GM23338 (cell line): ENCODE measurements at regions not wholly inside any gene's neighbourhood (a gene's known extent, or its start where the extent isn't known, plus 50 kb on each side); places are given as distances from the start of the nearest gene placed in this dataset.
"Not testable (repeated sequence)": the region's sequence is repeated elsewhere in the genome, so short reads cannot be mapped to it uniquely, and the experiment has no call there.

ENCODE experiments used
- ATAC-seq: fragments of 200-7000 bp; cut with Tn5 transposase; 3 replicates; pipeline ENCODE4 v1.9.1; 2020
- DNase-seq: peaks from one replicate; pipeline ENCODE4 v3.0.0-alpha.2; 2015; ENCODE audit warnings: low spot score
- H2AFZ ChIP-seq: fragments of 200-600 bp; sonication (generic); 2 replicates; pipeline ENCODE4 v1.8.0; 2016; ENCODE audit warnings: antibody characterized with exemption, mild to moderate bottlenecking, moderate library complexity
- H3F3A ChIP-seq: fragments of 200-600 bp; sonication (generic); replicated peaks from 2 replicates; pipeline ENCODE4 v1.8.0; 2017; ENCODE audit warnings: antibody characterized with exemption, mixed run types, low read depth
- H3K27ac ChIP-seq: fragments of 200-600 bp; sonication (generic); 2 replicates; pipeline ENCODE4 v1.6.1; 2016; ENCODE audit warnings: low read depth
- H3K27me3 ChIP-seq: fragments of 200-600 bp; sonication (generic); 2 replicates; pipeline ENCODE4 v1.8.0; 2016; ENCODE audit warnings: mild to moderate bottlenecking, mixed run types, moderate library complexity; ENCODE audit not compliant: insufficient read depth
- H3K36me3 ChIP-seq: fragments of 200-600 bp; sonication (generic); 2 replicates; pipeline ENCODE4 v1.8.0; 2016; ENCODE audit warnings: mild to moderate bottlenecking; ENCODE audit not compliant: insufficient read depth
- H3K4me1 ChIP-seq: fragments of 200-600 bp; sonication (generic); 2 replicates; pipeline ENCODE4 v1.8.0; 2016; ENCODE audit warnings: mild to moderate bottlenecking, moderate library complexity; ENCODE audit not compliant: insufficient read depth
- H3K4me2 ChIP-seq: fragments of 200-600 bp; sonication (generic); 2 replicates; pipeline ENCODE4 v1.7.1; 2017; ENCODE audit warnings: mixed run types
- H3K4me3 ChIP-seq: fragments of 200-600 bp; sonication (generic); 2 replicates; pipeline ENCODE4 v1.6.1; 2016; ENCODE audit warnings: mixed run types
- H3K79me2 ChIP-seq: fragments of 200-600 bp; sonication (generic); replicated peaks from 2 replicates; pipeline ENCODE4 v1.8.0; 2017; ENCODE audit warnings: mild to moderate bottlenecking; ENCODE audit not compliant: insufficient read depth
- H3K9me2 ChIP-seq: fragments of 200-600 bp; sonication (generic); 2 replicates; pipeline ENCODE4 v1.8.0; 2017; ENCODE audit not compliant: insufficient read depth
- H4K20me1 ChIP-seq: fragments of 200-600 bp; sonication (generic); replicated peaks from 2 replicates; pipeline ENCODE4 v1.8.0; 2017; ENCODE audit warnings: mild to moderate bottlenecking; ENCODE audit not compliant: insufficient read depth
- H3K27ac Mint-ChIP-seq: 2 replicates; pipeline ENCODE4 v1.8.0; 2020; ENCODE audit warnings: inconsistent platforms, mild to moderate bottlenecking, moderate library complexity, mixed read lengths
- H3K27me3 Mint-ChIP-seq: 3 replicates; pipeline ENCODE4 v1.8.0; 2022; ENCODE audit warnings: low read depth, mild to moderate bottlenecking, moderate library complexity, mixed read lengths, inconsistent platforms; ENCODE audit not compliant: insufficient read depth, poor library complexity
- H3K36me3 Mint-ChIP-seq: 3 replicates; pipeline ENCODE4 v1.8.0; 2021; ENCODE audit warnings: low read depth, mild to moderate bottlenecking, inconsistent platforms, moderate library complexity, mixed read lengths
- H3K4me1 Mint-ChIP-seq: 3 replicates; pipeline ENCODE4 v1.8.0; 2020; ENCODE audit warnings: mild to moderate bottlenecking, inconsistent platforms, mixed read lengths
- H3K4me3 Mint-ChIP-seq: 3 replicates; pipeline ENCODE4 v1.8.0; 2021; ENCODE audit warnings: moderate library complexity, mild to moderate bottlenecking, inconsistent platforms, mixed read lengths
- H3K9me3 Mint-ChIP-seq: 3 replicates; pipeline ENCODE4 v1.8.0; 2020; ENCODE audit warnings: moderate library complexity, mild to moderate bottlenecking, inconsistent platforms, mixed read lengths
- CREB1 ChIP-seq: fragments of 250-450 bp; sonication (Bioruptor Pico); IDR thresholded peaks from 2 replicates; pipeline ENCODE4 v1.5.0; 2020; ENCODE audit warnings: low read depth, mild to moderate bottlenecking, moderate library complexity
- EZH2 ChIP-seq: fragments of 200-600 bp; sonication (generic); IDR thresholded peaks from one replicate; pipeline ENCODE4 v1.8.0; 2017; ENCODE audit warnings: antibody characterized with exemption, mild to moderate bottlenecking, low read depth; ENCODE audit not compliant: unreplicated experiment
- EZH2phosphoT487 ChIP-seq: fragments of 200-600 bp; sonication (generic); IDR thresholded peaks from one replicate; pipeline ENCODE4 v1.8.1; 2018; ENCODE audit warnings: antibody characterized with exemption; ENCODE audit not compliant: unreplicated experiment
- JUNB ChIP-seq: IDR thresholded peaks from one replicate; pipeline ENCODE4 v1.6.1; 2016; ENCODE audit warnings: antibody characterized with exemption; ENCODE audit not compliant: unreplicated experiment
- NANOG ChIP-seq: IDR thresholded peaks from 2 replicates; pipeline ENCODE4 v1.6.1; 2016; ENCODE audit warnings: antibody characterized with exemption, borderline replicate concordance
- ZNF114 ChIP-seq: fragments of 250-450 bp; sonication (Bioruptor Pico); IDR thresholded peaks from 2 replicates; pipeline ENCODE4 v1.5.0; 2020; ENCODE audit warnings: mild to moderate bottlenecking, moderate library complexity
- ZNF331 ChIP-seq: fragments of 250-450 bp; sonication (Bioruptor Pico); IDR thresholded peaks from 2 replicates; pipeline ENCODE4 v1.5.0; 2020; ENCODE audit warnings: low read depth, mild to moderate bottlenecking, moderate library complexity
- TF ChIP-seq, protein P1 (sequence below): IDR thresholded peaks from 2 replicates; pipeline ENCODE4 v1.6.1; 2016; ENCODE audit warnings: antibody characterized with exemption
- TF ChIP-seq, protein P2 (sequence below), 2 experiments: fragments of 200-600 bp in 1 of 2; sonication (generic) in 1 of 2; conservative IDR thresholded peaks; 2 replicates each; pipeline versions ENCODE4 v1.5.1 to v1.6.1; 2016 to 2017; ENCODE audit warnings: antibody characterized with exemption in 2 of 2, low read depth in 2 of 2, mild to moderate bottlenecking in 2 of 2, moderate library complexity in 1 of 2

DNA sequence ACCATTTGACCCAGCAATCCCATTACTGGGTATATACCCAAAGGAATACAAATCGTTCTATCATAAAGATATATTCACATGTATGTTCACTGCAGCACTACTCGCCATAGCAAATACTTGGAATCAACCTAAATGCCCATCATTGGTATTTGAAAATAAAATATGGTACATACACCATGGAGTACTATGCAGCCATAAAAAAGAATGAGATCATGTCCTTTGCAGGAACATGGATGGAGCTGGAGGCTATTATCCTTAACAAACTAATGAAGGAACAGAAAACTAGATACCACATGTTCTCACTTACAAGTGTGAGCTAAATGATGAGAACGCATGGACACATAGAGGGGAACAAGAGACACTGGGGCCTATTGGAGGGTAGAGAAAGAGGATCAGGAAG, 63.1 kb upstream of the JAK1 start:
- not testable (repeated sequence) for H3K9me3 Mint-ChIP-seq, H3K36me3 Mint-ChIP-seq

DNA sequence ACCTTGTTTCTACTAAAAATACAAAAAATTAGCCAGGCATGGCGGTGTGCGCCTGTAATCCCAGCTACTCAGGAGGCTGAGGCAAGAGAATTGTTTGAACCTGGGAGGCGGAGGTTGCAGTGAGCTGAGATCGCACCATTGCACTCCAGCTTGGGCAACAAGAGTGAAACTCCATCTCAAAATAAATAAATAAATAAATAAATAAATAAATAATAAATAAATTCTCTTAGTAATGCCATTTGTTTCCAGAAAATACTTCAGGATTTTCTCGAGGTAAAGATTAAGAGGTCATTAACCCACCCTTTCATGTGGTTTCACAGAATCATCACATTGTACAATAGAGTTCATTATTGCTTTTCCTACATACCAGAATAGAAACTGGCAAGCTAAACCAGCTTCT, 68.5 kb upstream of the JAK1 start:
- not testable (repeated sequence) for H4K20me1 ChIP-seq, H3K27ac ChIP-seq, H3K79me2 ChIP-seq, H3F3A ChIP-seq, H3K27me3 ChIP-seq, H3K4me1 Mint-ChIP-seq, H3K9me3 Mint-ChIP-seq, H3K27me3 Mint-ChIP-seq, H3K27ac Mint-ChIP-seq, H3K36me3 Mint-ChIP-seq, H3K4me1 ChIP-seq, H3K4me2 ChIP-seq, H3K4me3 Mint-ChIP-seq, H3K4me3 ChIP-seq, H2AFZ ChIP-seq, H3K36me3 ChIP-seq, H3K9me2 ChIP-seq, DNase-seq, ATAC-seq

More for the DNA sequence above, 63.1 kb upstream of the JAK1 start:
- H3K4me3 Mint-ChIP-seq, H3K27me3 Mint-ChIP-seq, H4K20me1 ChIP-seq, ATAC-seq, H2AFZ ChIP-seq, H3K27ac Mint-ChIP-seq, H3K4me3 ChIP-seq, DNase-seq, H3K27me3 ChIP-seq, H3K79me2 ChIP-seq, H3K9me2 ChIP-seq, H3F3A ChIP-seq, H3K4me2 ChIP-seq, H3K4me1 ChIP-seq, H3K36me3 ChIP-seq, H3K27ac ChIP-seq: not testable (repeated sequence)
- H3K4me1 Mint-ChIP-seq, result peaks cover 24% of the 10 kb centered on the region

DNA sequence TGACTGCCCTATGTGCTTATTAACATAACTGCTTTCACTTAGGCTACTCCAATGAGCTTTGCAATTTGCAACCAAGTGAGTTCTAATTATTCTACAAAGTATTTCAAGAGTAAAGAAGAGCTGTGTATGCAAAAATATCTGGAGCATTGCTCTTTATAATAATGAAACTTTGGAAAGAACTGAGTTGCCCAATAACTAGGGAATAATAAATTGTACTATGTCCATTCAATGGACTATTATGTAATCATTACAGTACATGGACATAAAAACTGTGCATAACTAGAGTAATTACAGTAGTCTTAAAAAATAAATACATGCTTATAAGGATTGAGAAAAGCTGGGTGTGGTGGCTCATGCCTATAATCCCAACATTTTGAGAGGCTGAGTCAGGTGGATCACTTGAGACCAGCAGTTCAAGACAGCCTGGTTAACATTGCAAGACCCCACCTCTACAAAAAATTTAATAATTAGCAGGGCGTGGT, 70.3 kb upstream of the JAK1 start:
- H3K4me3 Mint-ChIP-seq, result no peak overlapping the region
- DNase-seq (no peak), ATAC-seq (no peak)
- Histone ChIP-seq H3K9me2 (no peaks in the 10 kb centered on the region), H3K4me3 (no peak overlapping the region), H3K4me2 (no peak overlapping the region), H3K36me3 (no peaks in the 10 kb centered on the region), H3K4me1 (no peaks in the 10 kb centered on the region), H2AFZ (no peak overlapping the region), H3F3A (no peaks in the 10 kb centered on the region), H4K20me1 (0 out of 2 replicates have a peak, but pooled peaks cover 2% of the 10 kb centered on the region), H3K27ac (no peak overlapping the region), H3K27me3 (no peaks in the 10 kb centered on the region), H3K79me2 (no peaks in the 10 kb centered on the region)
- no peaks in the 10 kb centered on the region for H3K36me3 Mint-ChIP-seq
- no peak overlapping the region for H3K27ac Mint-ChIP-seq
- H3K9me3 Mint-ChIP-seq, result no peaks in the 10 kb centered on the region
- no peaks in the 10 kb centered on the region for H3K4me1 Mint-ChIP-seq
- peaks cover 7% of the 10 kb centered on the region for H3K27me3 Mint-ChIP-seq
- TF ChIP-seq CREB1 (CRISPR knock-in tag) (no peak), NANOG (no peak), ZNF114 (CRISPR knock-in tag) (no peak), EZH2 (no peak), EZH2phosphoT487 (no peak), ZNF331 (CRISPR knock-in tag) (no peak), JUNB (no peak)
- TF ChIP-seq, protein P1, sequence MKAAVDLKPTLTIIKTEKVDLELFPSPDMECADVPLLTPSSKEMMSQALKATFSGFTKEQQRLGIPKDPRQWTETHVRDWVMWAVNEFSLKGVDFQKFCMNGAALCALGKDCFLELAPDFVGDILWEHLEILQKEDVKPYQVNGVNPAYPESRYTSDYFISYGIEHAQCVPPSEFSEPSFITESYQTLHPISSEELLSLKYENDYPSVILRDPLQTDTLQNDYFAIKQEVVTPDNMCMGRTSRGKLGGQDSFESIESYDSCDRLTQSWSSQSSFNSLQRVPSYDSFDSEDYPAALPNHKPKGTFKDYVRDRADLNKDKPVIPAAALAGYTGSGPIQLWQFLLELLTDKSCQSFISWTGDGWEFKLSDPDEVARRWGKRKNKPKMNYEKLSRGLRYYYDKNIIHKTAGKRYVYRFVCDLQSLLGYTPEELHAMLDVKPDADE, result no peak
- TF ChIP-seq, protein P2, sequence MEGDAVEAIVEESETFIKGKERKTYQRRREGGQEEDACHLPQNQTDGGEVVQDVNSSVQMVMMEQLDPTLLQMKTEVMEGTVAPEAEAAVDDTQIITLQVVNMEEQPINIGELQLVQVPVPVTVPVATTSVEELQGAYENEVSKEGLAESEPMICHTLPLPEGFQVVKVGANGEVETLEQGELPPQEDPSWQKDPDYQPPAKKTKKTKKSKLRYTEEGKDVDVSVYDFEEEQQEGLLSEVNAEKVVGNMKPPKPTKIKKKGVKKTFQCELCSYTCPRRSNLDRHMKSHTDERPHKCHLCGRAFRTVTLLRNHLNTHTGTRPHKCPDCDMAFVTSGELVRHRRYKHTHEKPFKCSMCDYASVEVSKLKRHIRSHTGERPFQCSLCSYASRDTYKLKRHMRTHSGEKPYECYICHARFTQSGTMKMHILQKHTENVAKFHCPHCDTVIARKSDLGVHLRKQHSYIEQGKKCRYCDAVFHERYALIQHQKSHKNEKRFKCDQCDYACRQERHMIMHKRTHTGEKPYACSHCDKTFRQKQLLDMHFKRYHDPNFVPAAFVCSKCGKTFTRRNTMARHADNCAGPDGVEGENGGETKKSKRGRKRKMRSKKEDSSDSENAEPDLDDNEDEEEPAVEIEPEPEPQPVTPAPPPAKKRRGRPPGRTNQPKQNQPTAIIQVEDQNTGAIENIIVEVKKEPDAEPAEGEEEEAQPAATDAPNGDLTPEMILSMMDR (conservative IDR thresholded peaks at IDR 0.05; ENCODE audit: low read depth in 2 of 2), result no peak
